ENCODE measurements at regions not wholly inside any gene's neighbourhood (a gene's known extent, or its start where the extent isn't known, plus 50 kb on each side); places are given as distances from the start of the nearest gene placed in this dataset.
A peak's percentile ranks its signal among the peaks of the same experiment; 100 is the strongest.
"Not testable (repeated sequence)": the region's sequence is repeated elsewhere in the genome, so short reads cannot be mapped to it uniquely, and the experiment has no call there.

- H3K4me3 ChIP-seq (ENCODE audit: low read depth, low read length) = no peak overlapping the region
- TF ChIP-seq CTCF (IDR thresholded peaks at IDR 0.05; ENCODE audit: low read depth, low read length) = no peak
Observed at GRCh38 chr7:32214913-32215312, 144.7 kb upstream of the PDE1C start.

DNA sequence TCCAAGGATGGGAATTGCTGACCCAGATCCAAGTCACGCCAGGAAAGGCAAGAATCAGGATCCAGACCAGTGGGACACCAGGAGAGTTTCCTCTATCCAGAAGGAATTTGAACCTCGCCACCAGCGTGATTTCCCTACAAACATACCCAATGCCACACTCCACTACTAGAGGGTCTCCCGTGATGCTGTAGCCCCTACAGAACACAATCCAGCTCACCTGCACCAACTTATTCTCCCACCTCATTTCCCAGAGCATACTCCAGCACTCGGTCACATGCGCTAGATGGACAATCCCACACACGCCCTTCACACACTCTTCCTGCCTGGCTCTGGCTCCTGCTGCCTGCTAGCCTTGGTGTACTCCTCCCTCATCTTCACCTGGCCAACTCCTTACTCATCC is 142.1 kb upstream of the PDE1C start:
- no peak overlapping the region for H3K4me3 ChIP-seq (ENCODE audit: low read depth, low read length)
- no peak for TF ChIP-seq CTCF (IDR thresholded peaks at IDR 0.05; ENCODE audit: low read depth, low read length)

GRCh38 chr7:32206987-32207386 is 136.8 kb upstream of the PDE1C start:
- H3K4me3 ChIP-seq (ENCODE audit: low read depth, low read length) = no peak overlapping the region
- peak; percentile 61 for TF ChIP-seq CTCF (IDR thresholded peaks at IDR 0.05; ENCODE audit: low read depth, low read length)

DNA sequence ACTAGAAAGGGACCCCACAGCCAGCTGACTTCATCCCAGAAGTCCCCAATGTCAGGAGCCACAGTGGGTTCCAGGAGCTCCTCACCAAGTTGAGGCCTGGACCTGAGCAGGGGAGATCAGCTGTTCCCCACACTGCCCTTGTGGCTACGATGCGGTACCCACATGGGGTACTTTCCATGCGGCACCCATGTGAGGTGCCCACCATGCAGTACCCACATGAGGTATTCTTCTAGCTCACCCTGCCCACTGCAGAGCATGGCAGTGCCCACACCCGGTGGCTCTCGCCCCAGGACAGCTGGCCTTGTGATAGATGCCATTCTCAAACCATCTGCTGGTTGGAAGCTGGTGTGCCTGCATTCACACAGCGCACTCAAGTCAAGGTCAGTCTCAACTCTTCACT is 136.3 kb upstream of the PDE1C start:
- TF ChIP-seq CTCF (IDR thresholded peaks at IDR 0.05; ENCODE audit: low read depth, low read length) = no peak
- no peak overlapping the region for H3K4me3 ChIP-seq (ENCODE audit: low read depth, low read length)

DNA sequence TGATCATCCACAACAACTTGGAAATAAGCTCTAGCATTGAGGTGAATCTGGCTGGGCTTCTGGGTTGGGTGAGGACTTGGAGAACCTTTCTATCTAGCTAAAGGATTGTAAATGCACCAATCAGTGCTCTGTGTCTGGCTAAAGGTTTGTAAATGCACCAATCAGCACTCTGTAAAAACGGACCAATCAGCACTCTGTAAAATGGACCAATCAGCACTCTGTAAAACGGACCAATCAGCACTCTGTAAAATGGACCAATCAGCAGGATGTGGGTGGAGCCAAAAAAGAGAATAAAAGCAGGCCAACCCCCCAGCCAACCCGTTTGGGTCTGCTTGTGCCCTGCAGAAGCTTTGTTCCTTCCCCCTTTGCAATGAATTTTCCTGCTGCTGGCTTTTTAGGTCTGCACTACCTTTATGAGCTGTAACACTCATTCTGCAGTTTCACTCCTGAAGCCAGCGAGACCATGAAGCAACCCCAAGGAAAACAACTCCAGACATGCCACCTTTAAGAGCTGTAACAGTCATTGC is 135.2 kb upstream of the PDE1C start:
- H3K4me3 ChIP-seq (ENCODE audit: low read depth, low read length) = not testable (repeated sequence)

- TF ChIP-seq CTCF (IDR thresholded peaks at IDR 0.05; ENCODE audit: low read depth, low read length) = peak; percentile 70
- peak overlapping the region; percentile 25 for H3K4me3 ChIP-seq (ENCODE audit: low read depth, low read length)
Observed at GRCh38 chr7:32204361-32205018, 134.3 kb upstream of the PDE1C start.

GRCh38 chr7:32200646-32201045 is 130.4 kb upstream of the PDE1C start:
- H3K4me3 ChIP-seq (ENCODE audit: low read depth, low read length) = no peak overlapping the region
- TF ChIP-seq CTCF (IDR thresholded peaks at IDR 0.05; ENCODE audit: low read depth, low read length) = no peak

- no peak for TF ChIP-seq CTCF (IDR thresholded peaks at IDR 0.05; ENCODE audit: low read depth, low read length)
- H3K4me3 ChIP-seq (ENCODE audit: low read depth, low read length) = no peak overlapping the region
Observed at GRCh38 chr7:32194537-32194936, 124.3 kb upstream of the PDE1C start.
